ENCODE measurements at regions not wholly inside any gene's neighbourhood (a gene's known extent, or its start where the extent isn't known, plus 50 kb on each side); places are given as distances from the start of the nearest gene placed in this dataset.

GRCh38 chr5:61966296-61966955 lies 339.6 kb upstream of the KIF2A start:
- no peak for DNase-seq

GRCh38 chr5:61966997-61967396 lies 339.0 kb upstream of the KIF2A start:
- no peak for DNase-seq

GRCh38 chr5:61967681-61968080 lies 338.3 kb upstream of the KIF2A start:
- no peak for DNase-seq

- no peak for DNase-seq
Observed at GRCh38 chr5:61969347-61969746, 336.7 kb upstream of the KIF2A start.

- no peak for DNase-seq
Observed at GRCh38 chr5:61969755-61970154, 336.3 kb upstream of the KIF2A start.

- DNase-seq, result no peak
Observed at GRCh38 chr5:61970218-61970617, 335.8 kb upstream of the KIF2A start.

- DNase-seq, result no peak
Observed at GRCh38 chr5:61974680-61975079, 331.3 kb upstream of the KIF2A start.

- no peak for DNase-seq
Observed at GRCh38 chr5:61981886-61982285, 324.1 kb upstream of the KIF2A start.

GRCh38 chr5:61991430-61991829 lies 314.6 kb upstream of the KIF2A start:
- DNase-seq, result no peak

- no peak for DNase-seq
Observed at GRCh38 chr5:61991866-61992265, 314.1 kb upstream of the KIF2A start.

GRCh38 chr5:61993295-61993927 lies 312.6 kb upstream of the KIF2A start:
- no peak for DNase-seq

- DNase-seq, result no peak
Observed at GRCh38 chr5:61994171-61994570, 311.8 kb upstream of the KIF2A start.

- no peak for DNase-seq
Observed at GRCh38 chr5:61995486-61995885, 310.5 kb upstream of the KIF2A start.

- no peak for DNase-seq
Observed at GRCh38 chr5:61999371-61999770, 306.6 kb upstream of the KIF2A start.

- no peak for DNase-seq
Observed at GRCh38 chr5:62000646-62001045, 305.4 kb upstream of the KIF2A start.

- DNase-seq, result no peak
Observed at GRCh38 chr5:62001640-62002039, 304.4 kb upstream of the KIF2A start.

GRCh38 chr5:62002436-62002835 lies 303.6 kb upstream of the KIF2A start:
- no peak for DNase-seq

GRCh38 chr5:62005551-62005950 lies 300.5 kb upstream of the KIF2A start:
- no peak for DNase-seq

GRCh38 chr5:62007457-62007856 lies 298.5 kb upstream of the KIF2A start:
- no peak for DNase-seq

- no peak for DNase-seq
Observed at GRCh38 chr5:62011089-62011664, 294.8 kb upstream of the KIF2A start.

GRCh38 chr5:62017092-62017491 lies 288.9 kb upstream of the KIF2A start:
- DNase-seq, result no peak

- DNase-seq, result no peak
Observed at GRCh38 chr5:62029303-62029702, 276.7 kb upstream of the KIF2A start.

- DNase-seq, result no peak
Observed at GRCh38 chr5:62030326-62030725, 275.7 kb upstream of the KIF2A start.

- no peak for DNase-seq
Observed at GRCh38 chr5:62038024-62038423, 268.0 kb upstream of the KIF2A start.

Data from C1 segment of cervical spinal cord (tissue), 14 donors.